Choroid plexus epithelial cell (primary cell): ENCODE measurements at regions not wholly inside any gene's neighbourhood (a gene's known extent, or its start where the extent isn't known, plus 50 kb on each side); places are given as distances from the start of the nearest gene placed in this dataset.

ENCODE experiments used
- DNase-seq: peaks from one replicate; pipeline ENCODE4 v3.0.0-alpha.2; 2010; ENCODE audit warnings: low read depth
- H3K4me3 ChIP-seq: 2 replicates; pipeline ENCODE4 v1.5.1; 2011; ENCODE audit warnings: low read depth, mild to moderate bottlenecking, control low read depth, low read length, moderate library complexity
- TF ChIP-seq, protein P1 (sequence below): conservative IDR thresholded peaks from 2 replicates; pipeline ENCODE4 v1.5.1; 2011; ENCODE audit warnings: low read depth, mild to moderate bottlenecking, control low read depth, inconsistent platforms, low read length, moderate library complexity

DNA sequence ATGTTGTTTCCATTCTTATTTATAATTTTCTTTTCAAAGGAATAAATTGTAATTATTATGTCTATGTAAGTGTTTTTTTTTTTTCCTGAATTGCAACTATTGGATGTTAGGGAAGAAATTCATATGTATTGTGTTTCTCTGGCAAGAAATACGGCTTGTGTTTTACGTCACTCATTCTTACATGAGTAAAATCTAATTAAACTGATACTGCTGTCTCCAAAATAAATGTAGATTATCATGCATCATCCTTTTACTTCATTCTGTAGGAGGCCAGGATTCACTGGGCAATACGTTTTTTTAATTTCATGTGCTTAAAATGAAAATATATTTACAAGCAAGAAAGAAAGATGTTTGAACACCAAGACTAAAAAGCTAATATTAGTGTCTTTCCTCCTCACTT is 590.8 kb downstream of the OTOL1 start:
- TF ChIP-seq, protein P1, sequence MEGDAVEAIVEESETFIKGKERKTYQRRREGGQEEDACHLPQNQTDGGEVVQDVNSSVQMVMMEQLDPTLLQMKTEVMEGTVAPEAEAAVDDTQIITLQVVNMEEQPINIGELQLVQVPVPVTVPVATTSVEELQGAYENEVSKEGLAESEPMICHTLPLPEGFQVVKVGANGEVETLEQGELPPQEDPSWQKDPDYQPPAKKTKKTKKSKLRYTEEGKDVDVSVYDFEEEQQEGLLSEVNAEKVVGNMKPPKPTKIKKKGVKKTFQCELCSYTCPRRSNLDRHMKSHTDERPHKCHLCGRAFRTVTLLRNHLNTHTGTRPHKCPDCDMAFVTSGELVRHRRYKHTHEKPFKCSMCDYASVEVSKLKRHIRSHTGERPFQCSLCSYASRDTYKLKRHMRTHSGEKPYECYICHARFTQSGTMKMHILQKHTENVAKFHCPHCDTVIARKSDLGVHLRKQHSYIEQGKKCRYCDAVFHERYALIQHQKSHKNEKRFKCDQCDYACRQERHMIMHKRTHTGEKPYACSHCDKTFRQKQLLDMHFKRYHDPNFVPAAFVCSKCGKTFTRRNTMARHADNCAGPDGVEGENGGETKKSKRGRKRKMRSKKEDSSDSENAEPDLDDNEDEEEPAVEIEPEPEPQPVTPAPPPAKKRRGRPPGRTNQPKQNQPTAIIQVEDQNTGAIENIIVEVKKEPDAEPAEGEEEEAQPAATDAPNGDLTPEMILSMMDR, result no peak
- H3K4me3 ChIP-seq, result no peak overlapping the region
- DNase-seq, result no peak

DNA sequence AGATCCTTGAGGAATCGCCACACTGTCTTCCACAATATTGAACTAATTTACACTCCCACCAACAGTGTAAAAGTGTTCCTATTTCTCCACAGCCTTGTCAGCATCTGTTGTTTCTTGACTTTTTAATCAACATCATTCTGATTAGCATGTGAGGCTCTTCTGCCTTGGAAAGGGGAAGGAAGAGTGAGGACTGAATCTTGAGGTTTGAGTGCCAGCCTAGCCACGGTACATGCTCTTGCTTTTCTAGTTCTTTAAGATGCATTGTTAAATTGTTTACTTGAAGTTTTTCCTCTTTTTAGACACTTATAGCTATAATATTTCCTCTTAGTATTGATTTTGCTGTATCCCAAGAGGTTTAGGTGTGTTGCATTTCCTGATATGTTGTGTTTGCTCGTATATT is 596.1 kb downstream of the OTOL1 start:
- no peak overlapping the region for H3K4me3 ChIP-seq
- TF ChIP-seq, protein P1, result no peak
- no peak for DNase-seq

DNA sequence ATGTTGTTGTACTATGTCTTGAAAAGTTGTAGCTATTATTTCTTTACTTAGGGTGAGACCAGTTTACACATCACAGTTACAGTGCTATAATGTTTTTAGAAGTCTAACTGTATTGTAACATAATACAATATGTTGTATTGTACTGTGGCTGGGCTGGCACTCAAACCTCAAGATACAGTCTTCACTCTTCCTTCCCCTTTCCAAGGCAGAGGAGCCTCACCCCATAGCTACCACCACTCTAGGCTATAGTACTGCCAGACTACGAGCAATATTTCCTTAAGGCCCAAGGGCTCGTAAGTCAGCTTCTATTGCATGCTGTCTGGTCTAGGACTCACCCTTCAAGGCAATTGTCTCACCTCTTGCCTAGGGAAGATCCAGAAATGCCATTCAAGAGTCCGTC is 597.7 kb downstream of the OTOL1 start:
- H3K4me3 ChIP-seq, result no peak overlapping the region
- TF ChIP-seq, protein P1, result no peak
- DNase-seq, result no peak

DNA sequence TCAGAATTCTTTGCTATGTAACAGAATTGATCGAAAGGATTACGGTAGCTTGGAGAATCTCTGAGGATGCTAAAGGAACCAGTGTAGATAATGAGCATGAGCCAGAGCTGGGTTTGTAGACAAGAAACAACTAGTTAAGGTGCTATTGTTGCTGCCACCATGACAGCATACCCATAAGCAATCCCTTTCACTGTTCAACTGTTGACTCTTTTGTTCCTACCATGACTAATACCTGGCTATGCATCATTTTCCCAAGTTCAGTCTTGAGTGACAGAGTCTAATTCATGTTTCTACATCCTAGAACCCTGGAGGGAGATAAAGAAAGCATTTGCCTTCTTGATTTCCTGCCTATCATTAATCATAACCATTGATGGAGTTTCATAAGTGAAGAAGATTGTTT is 600.3 kb downstream of the OTOL1 start:
- DNase-seq, result no peak
- TF ChIP-seq, protein P1, result no peak
- no peak overlapping the region for H3K4me3 ChIP-seq

DNA sequence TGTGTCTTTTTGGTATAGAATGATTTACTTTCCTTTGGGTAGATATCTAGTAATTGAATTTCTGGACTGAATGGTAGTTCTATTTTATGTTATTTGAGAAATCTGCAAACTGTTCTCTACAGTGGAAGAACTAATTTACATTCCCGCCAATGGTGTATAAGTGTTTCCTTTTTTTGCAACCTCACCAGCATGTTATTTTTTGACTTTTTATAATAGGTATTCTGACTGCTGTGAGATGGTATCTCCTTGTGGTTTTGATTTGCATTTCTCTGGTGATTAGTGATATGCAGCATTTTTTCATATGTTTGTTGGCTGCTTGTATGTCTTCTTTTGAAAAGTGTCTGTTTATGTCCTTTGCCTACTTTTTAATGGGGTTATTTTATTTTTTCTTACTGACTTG is 607.2 kb downstream of the OTOL1 start:
- no peak for DNase-seq
- no peak overlapping the region for H3K4me3 ChIP-seq
- TF ChIP-seq, protein P1, result no peak

DNA sequence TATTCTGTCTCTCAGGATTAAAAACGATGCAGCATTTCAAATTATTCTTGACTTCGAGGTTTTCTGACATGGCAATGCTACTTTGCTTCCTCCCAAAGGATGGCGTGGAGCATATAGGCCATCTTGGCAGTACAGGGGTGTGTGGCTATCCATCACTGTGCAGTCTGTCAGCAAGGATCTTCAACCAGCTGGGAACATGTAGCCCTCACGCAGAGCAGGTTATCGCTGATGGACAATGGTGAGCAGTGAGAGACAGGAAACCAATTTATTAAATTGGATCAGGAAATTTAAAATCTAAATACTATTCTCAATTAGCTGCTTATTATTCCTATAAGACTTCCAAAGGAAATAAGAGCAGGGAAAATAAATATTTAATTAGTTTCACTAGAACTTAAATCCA is 615.3 kb downstream of the OTOL1 start:
- H3K4me3 ChIP-seq, result no peak overlapping the region
- DNase-seq, result no peak
- TF ChIP-seq, protein P1, result no peak

DNA sequence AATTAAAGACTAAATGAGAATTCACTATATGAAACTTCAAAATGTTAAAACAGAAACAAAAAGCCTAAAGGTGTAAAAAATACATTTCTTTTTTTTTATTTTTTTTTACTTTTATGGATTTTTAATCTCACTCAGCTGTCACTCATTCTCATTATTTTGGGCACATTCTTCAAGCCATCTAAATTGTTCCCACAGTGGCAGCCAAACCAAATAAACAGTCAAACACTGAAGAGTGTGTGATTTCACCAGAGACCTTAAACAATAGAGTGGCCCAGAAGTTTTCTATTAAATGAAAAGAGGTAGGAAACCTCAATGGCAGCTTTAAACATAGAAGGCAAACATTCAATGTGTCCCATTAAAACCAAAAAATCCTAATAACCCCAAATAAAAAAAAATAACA is 616.1 kb downstream of the OTOL1 start:
- H3K4me3 ChIP-seq, result no peak overlapping the region
- TF ChIP-seq, protein P1, result no peak
- no peak for DNase-seq
